ENCODE measurements at regions not wholly inside any gene's neighbourhood (a gene's known extent, or its start where the extent isn't known, plus 50 kb on each side); places are given as distances from the start of the nearest gene placed in this dataset.

DNA sequence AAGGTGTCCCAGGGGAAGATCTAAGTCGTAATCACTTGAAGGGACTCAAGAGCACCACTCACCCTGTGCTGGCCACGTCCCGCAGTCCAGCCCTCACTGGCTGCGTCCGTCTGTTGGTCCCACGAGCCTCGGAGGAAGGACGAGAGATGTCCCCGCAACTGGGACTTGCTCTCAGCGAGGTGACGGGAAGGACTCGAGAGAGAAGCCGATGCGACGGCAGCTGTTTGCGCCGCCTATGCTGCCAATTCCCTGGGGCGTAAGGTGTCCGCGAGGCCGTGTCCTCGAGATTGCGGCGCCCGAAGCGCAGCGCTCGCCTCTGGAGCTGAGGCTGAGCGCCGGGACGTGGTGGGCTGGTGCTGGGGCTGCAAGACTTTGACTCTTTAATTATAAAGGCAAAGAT, 100.6 kb upstream of the SEMA3E start:
- Histone ChIP-seq H2BK12ac (ENCODE audit: low read depth, low read length) (no peak overlapping the region), H4K91ac (replicated peaks; ENCODE audit: insufficient read length, low read length) (no peak overlapping the region), H4K20me1 (replicated peaks in 1 of 2; ENCODE audit: control insufficient read depth in 1 of 2, insufficient read depth in 2 of 2, low read length in 2 of 2) (no peaks in the 10 kb centered on the region), H2AFZ (ENCODE audit: low read length) (no peak overlapping the region), H4K8ac (ENCODE audit: extremely low read depth, insufficient read depth, low read length) (no peak overlapping the region), H3K79me1 (ENCODE audit: low read depth, low read length) (no peaks in the 10 kb centered on the region), H2BK15ac (ENCODE audit: low read length) (no peak overlapping the region), H3K4ac (replicated peaks; ENCODE audit: insufficient read length, low read depth, low read length) (no peak overlapping the region), H3K27ac (ENCODE audit: low read depth, low read length) (no peak overlapping the region), H2BK20ac (ENCODE audit: low read length) (no peak overlapping the region), H3K18ac (ENCODE audit: extremely low read depth, low read length) (no peak overlapping the region), H3K23me2 (ENCODE audit: low read depth, low read length) (no peaks in the 10 kb centered on the region), H3K9me3 (ENCODE audit: insufficient read depth in 2 of 2, low read depth in 1 of 2, low read length in 1 of 2) (peaks cover 7 to 12% of the 10 kb centered on the region in 2 experiments; a peak in 2 of 4 replicates), H2AK5ac (ENCODE audit: low read depth, low read length) (no peak overlapping the region), H3K56ac (replicated peaks; ENCODE audit: insufficient read length, low read depth, low read length) (no peak overlapping the region), H3K14ac (ENCODE audit: insufficient read length) (no peak overlapping the region), H3K4me1 (replicated peaks in 1 of 4; ENCODE audit: control insufficient read depth in 3 of 4, insufficient read depth in 4 of 4, low read length in 3 of 4) (no peaks in the 10 kb centered on the region), H3K4me2 (ENCODE audit: insufficient read depth in 1 of 2, low read depth in 2 of 2, low read length in 2 of 2) (no peak overlapping the region), H4K5ac (ENCODE audit: insufficient read length, low read depth, low read length) (no peak overlapping the region), H3K27me3 (replicated peaks in 1 of 4; ENCODE audit: control insufficient read depth in 3 of 4, extremely low read depth in 1 of 4, insufficient read depth in 3 of 4, low read length in 3 of 4) (no peaks in the 10 kb centered on the region), H2BK120ac (replicated peaks; ENCODE audit: low read depth, low read length) (no peak overlapping the region), H3K9ac (replicated peaks in 1 of 4; ENCODE audit: extremely low read depth in 1 of 4, low read depth in 3 of 4, low read length in 3 of 4) (no peak overlapping the region), H3K23ac (ENCODE audit: insufficient read length) (no peak overlapping the region), H3K36me3 (ENCODE audit: control insufficient read depth in 2 of 4, insufficient read depth in 4 of 4, low read length in 3 of 4) (peaks cover 0 to 4% (median 0%) of the 10 kb centered on the region in 4 experiments; a peak in 1 of 8 replicates), H3K4me3 (ENCODE audit: extremely low read depth in 1 of 4, insufficient read depth in 2 of 4, low read depth in 3 of 4, low read length in 4 of 4) (no peak overlapping the region), H2BK5ac (ENCODE audit: low read depth, low read length) (no peak overlapping the region), H3K79me2 (ENCODE audit: control insufficient read depth in 1 of 2, insufficient read depth in 2 of 2, low read length in 2 of 2) (no peaks in the 10 kb centered on the region)
- CTCF ChIA-PET (ENCODE audit: partially characterized antibody) = no interaction called here
- POLR2A ChIA-PET (ENCODE audit: partially characterized antibody) = no interaction called here
- 91% methylated on average over 31 of the region's 31 CpGs; no CpG with 5 or more reads in 1 of the 2 experiments for WGBS, 2 experiments (ENCODE audit: extremely low coverage in 1 of 2, insufficient coverage in 1 of 2, insufficient read length in 1 of 2, insufficient replicate concordance in 2 of 2, low coverage in 1 of 2, low lambda C conversion rate in 2 of 2, missing lambda C conversion rate in 1 of 2)
- DNase-seq (ENCODE audit: low read depth in 1 of 2, low spot score in 2 of 2) (no peak), FAIRE-seq (no peak)
- TF ChIP-seq EZH2 (IDR thresholded peaks at IDR 0.05; ENCODE audit: low read depth, low read length, severe bottlenecking) = no peak

All from H1 (cell line).